ENCODE measurements at regions not wholly inside any gene's neighbourhood (a gene's known extent, or its start where the extent isn't known, plus 50 kb on each side); places are given as distances from the start of the nearest gene placed in this dataset.

GRCh38 chr5:36786448-36787012, 90.0 kb upstream of the NIPBL start:
- no peaks in the 10 kb centered on the region; the same call in 1 of the 2 replicates for H3K9me3 ChIP-seq (ENCODE audit: insufficient read depth, low read depth)
- TF ChIP-seq EZH2 (IDR thresholded peaks at IDR 0.05; ENCODE audit: low read depth) (no peak), CTCF (conservative IDR thresholded peaks at IDR 0.05) (no peak)

GRCh38 chr5:36787365-36788093, 89.0 kb upstream of the NIPBL start:
- intact Hi-C loops (cut with micrococcal nuclease; ENCODE audit: unreplicated experiment): no loop called here
- ChIA-PET CTCF (no interaction called here), POLR2A (ENCODE audit: unreplicated experiment) (no interaction called here)
- H2AFZ ChIP-seq: no peak overlapping the region
- no peaks in the 10 kb centered on the region for H3F3A ChIP-seq (ENCODE audit: insufficient read depth, low read depth)
- H3K4me1 ChIP-seq (replicated peaks; ENCODE audit: insufficient read depth): no peaks in the 10 kb centered on the region
- H3K9me3 ChIP-seq (ENCODE audit: insufficient read depth, low read depth): no peaks in the 10 kb centered on the region; the same call in 1 of the 2 replicates
- TF ChIP-seq CTCF (conservative IDR thresholded peaks at IDR 0.05) (no peak), EZH2 (IDR thresholded peaks at IDR 0.05; ENCODE audit: low read depth) (no peak)
- no peaks in the 10 kb centered on the region for H3K27me3 ChIP-seq (ENCODE audit: insufficient read depth, low read depth)
- no peaks in the 10 kb centered on the region; the same call in 1 of the 2 replicates for H3K9me2 ChIP-seq (ENCODE audit: insufficient read depth)
- no peaks in the 10 kb centered on the region for H4K20me1 ChIP-seq (ENCODE audit: insufficient read depth)
- no peak overlapping the region for H3K4me3 ChIP-seq
- no peaks in the 10 kb centered on the region for H3K36me3 ChIP-seq (ENCODE audit: low read depth)
- H3K27ac ChIP-seq: no peak overlapping the region
- H3K79me2 ChIP-seq (ENCODE audit: low read depth): no peaks in the 10 kb centered on the region
- BruUV-seq (replicated peaks): no TSS peak
- no peak for DNase-seq
- H3K4me2 ChIP-seq: no peak overlapping the region

More at GRCh38 chr5:36786448-36787012, 90.0 kb upstream of the NIPBL start:
- POLR2A ChIA-PET (ENCODE audit: unreplicated experiment): no interaction called here
- no peaks in the 10 kb centered on the region for H4K20me1 ChIP-seq (ENCODE audit: insufficient read depth)
- no peak overlapping the region for H2AFZ ChIP-seq
- H3K9me2 ChIP-seq (ENCODE audit: insufficient read depth): no peaks in the 10 kb centered on the region; the same call in 1 of the 2 replicates
- H3K4me1 ChIP-seq (replicated peaks; ENCODE audit: insufficient read depth): no peaks in the 10 kb centered on the region
- H3K36me3 ChIP-seq (ENCODE audit: low read depth): no peaks in the 10 kb centered on the region
- no peak overlapping the region for H3K27ac ChIP-seq
- no peaks in the 10 kb centered on the region for H3F3A ChIP-seq (ENCODE audit: insufficient read depth, low read depth)
- no TSS peak for BruUV-seq (replicated peaks)
- CTCF ChIA-PET: no interaction called here
- no peaks in the 10 kb centered on the region for H3K27me3 ChIP-seq (ENCODE audit: insufficient read depth, low read depth)
- intact Hi-C loops (cut with micrococcal nuclease; ENCODE audit: unreplicated experiment): no loop called here
- H3K79me2 ChIP-seq (ENCODE audit: low read depth): no peaks in the 10 kb centered on the region
- no peak overlapping the region for H3K4me2 ChIP-seq
- no peak overlapping the region for H3K4me3 ChIP-seq
- DNase-seq: no peak

GRCh38 chr5:36790847-36791246, 85.7 kb upstream of the NIPBL start:
- ChIA-PET POLR2A (ENCODE audit: unreplicated experiment) (no interaction called here), CTCF (no interaction called here)
- intact Hi-C loops (cut with micrococcal nuclease; ENCODE audit: unreplicated experiment): no loop called here
- H3K27ac ChIP-seq: no peak overlapping the region
- H2AFZ ChIP-seq: no peak overlapping the region
- H4K20me1 ChIP-seq (ENCODE audit: insufficient read depth): no peaks in the 10 kb centered on the region
- TF ChIP-seq CTCF (conservative IDR thresholded peaks at IDR 0.05) (no peak), EZH2 (IDR thresholded peaks at IDR 0.05; ENCODE audit: low read depth) (no peak)
- H3K4me2 ChIP-seq: no peak overlapping the region
- BruUV-seq (replicated peaks): no TSS peak
- no peaks in the 10 kb centered on the region for H3K4me1 ChIP-seq (replicated peaks; ENCODE audit: insufficient read depth)
- H3K4me3 ChIP-seq: no peak overlapping the region
- H3K9me2 ChIP-seq (ENCODE audit: insufficient read depth): no peaks in the 10 kb centered on the region; the same call in 1 of the 2 replicates
- H3K36me3 ChIP-seq (ENCODE audit: low read depth): no peaks in the 10 kb centered on the region
- no peaks in the 10 kb centered on the region for H3F3A ChIP-seq (ENCODE audit: insufficient read depth, low read depth)
- H3K79me2 ChIP-seq (ENCODE audit: low read depth): no peaks in the 10 kb centered on the region
- no peaks in the 10 kb centered on the region for H3K9me3 ChIP-seq (ENCODE audit: insufficient read depth, low read depth)
- no peaks in the 10 kb centered on the region for H3K27me3 ChIP-seq (ENCODE audit: insufficient read depth, low read depth)
- DNase-seq: no peak
